Panc1 (cell line): ENCODE measurements at regions not wholly inside any gene's neighbourhood (a gene's known extent, or its start where the extent isn't known, plus 50 kb on each side); places are given as distances from the start of the nearest gene placed in this dataset.
"Not testable (repeated sequence)": the region's sequence is repeated elsewhere in the genome, so short reads cannot be mapped to it uniquely, and the experiment has no call there.

Experiments
- ATAC-seq: fragments of 200-7000 bp; cut with Tn5 transposase; 2 replicates; pipeline ENCODE4 v1.9.1; 2020; ENCODE audit warnings: mild to moderate bottlenecking, moderate library complexity
- BruUV-seq: library from RNA; stranded (reverse); fragments of 400-500 nt; replicated peaks from 2 replicates; lab custom pipeline; 2021; lab: Mats Ljungman, UMichigan
- CTCF ChIA-PET: fragments of 300-600 bp; sonication (Branson Sonifier 250); formaldehyde crosslinking; loops from one replicate; lab custom pipeline; 2022; ENCODE audit warnings: antibody characterized with exemption; lab: Charles Lee
- POLR2A ChIA-PET: fragments of 300-600 bp; sonication (Branson Sonifier 250); formaldehyde crosslinking; loops from one replicate; lab custom pipeline; 2022; ENCODE audit warnings: antibody characterized with exemption; lab: Charles Lee
- DNase-seq: peaks from one replicate; pipeline ENCODE4 v3.0.0-alpha.2; 2010; ENCODE audit warnings: low read depth, low spot score
- H3K27ac ChIP-seq: 2 replicates; pipeline ENCODE4 v1.5.1; 2011; ENCODE audit warnings: mild to moderate bottlenecking, low read length, inconsistent platforms
- H3K27me3 ChIP-seq: fragments of 200-500 bp; sonication (Bioruptor generic); 2 replicates; pipeline ENCODE4 v1.6.0; 2014; ENCODE audit warnings: low read length, inconsistent platforms; ENCODE audit not compliant: control insufficient read depth, insufficient read depth
- H3K36me3 ChIP-seq: fragments of 200-500 bp; sonication (Bioruptor generic); 2 replicates; pipeline ENCODE4 v1.5.1; 2014; ENCODE audit warnings: inconsistent platforms, mild to moderate bottlenecking, low read length, moderate library complexity; ENCODE audit not compliant: control insufficient read depth, insufficient read depth
- H3K4me1 ChIP-seq: 2 replicates; pipeline ENCODE4 v1.5.1; 2011; ENCODE audit warnings: inconsistent platforms, mild to moderate bottlenecking, low read length, moderate library complexity; ENCODE audit not compliant: control insufficient read depth, insufficient read depth
- H3K4me3 ChIP-seq, 2 experiments: 2 replicates each; pipeline ENCODE4 v1.5.1; 2011 to 2012; ENCODE audit warnings: low read depth in 2 of 2, low read length in 2 of 2, mild to moderate bottlenecking in 2 of 2, inconsistent platforms in 1 of 2, moderate library complexity in 1 of 2
- H3K9me3 ChIP-seq: fragments of 200-500 bp; sonication (Bioruptor generic); 2 replicates; pipeline ENCODE4 v1.5.1; 2014; ENCODE audit warnings: low read depth, mild to moderate bottlenecking, inconsistent platforms, low read length, moderate library complexity; ENCODE audit not compliant: control insufficient read depth, insufficient read depth
- POLR2AphosphoS5 ChIP-seq: IDR thresholded peaks from 2 replicates; pipeline ENCODE4 v1.6.1; 2012; ENCODE audit warnings: mild to moderate bottlenecking, low read depth, low read length, moderate library complexity
- SIN3A ChIP-seq: IDR thresholded peaks from 2 replicates; pipeline ENCODE4 v1.6.1; 2012; ENCODE audit warnings: low read depth, mild to moderate bottlenecking, low read length, moderate library complexity, borderline replicate concordance; ENCODE audit not compliant: insufficient read depth
- TCF7L2 ChIP-seq: IDR thresholded peaks from 2 replicates; pipeline ENCODE4 v1.6.1; 2011; ENCODE audit warnings: mild to moderate bottlenecking, low read depth, low read length, inconsistent platforms
- in situ Hi-C: cut with HindIII; loops from 2 replicates; pipeline ENCODE4 v1.10.0; 2016; ENCODE audit warnings: low sequenced_read_pairs, low pct_unique_long_range_greater_than_20kb
- intact Hi-C: fragments of 100-400 bp; cut with micrococcal nuclease; formaldehyde crosslinking; loops from one replicate; pipeline ENCODE4 v1.10.0; 2022; ENCODE audit not compliant: unreplicated experiment
- TF ChIP-seq, protein P1 (sequence below): fragments of 450-650 bp; IDR thresholded peaks from 2 replicates; pipeline ENCODE4 v1.5.1; 2017; ENCODE audit warnings: mild to moderate bottlenecking
- TF ChIP-seq, protein P2 (sequence below), 2 experiments: IDR thresholded peaks; 2 replicates each; pipeline ENCODE4 v1.6.1; 2011 to 2012; ENCODE audit warnings: low read depth in 2 of 2, control low read depth in 1 of 2, low read length in 1 of 2, mild to moderate bottlenecking in 1 of 2, moderate library complexity in 1 of 2; ENCODE audit not compliant: insufficient read depth in 1 of 2

DNA sequence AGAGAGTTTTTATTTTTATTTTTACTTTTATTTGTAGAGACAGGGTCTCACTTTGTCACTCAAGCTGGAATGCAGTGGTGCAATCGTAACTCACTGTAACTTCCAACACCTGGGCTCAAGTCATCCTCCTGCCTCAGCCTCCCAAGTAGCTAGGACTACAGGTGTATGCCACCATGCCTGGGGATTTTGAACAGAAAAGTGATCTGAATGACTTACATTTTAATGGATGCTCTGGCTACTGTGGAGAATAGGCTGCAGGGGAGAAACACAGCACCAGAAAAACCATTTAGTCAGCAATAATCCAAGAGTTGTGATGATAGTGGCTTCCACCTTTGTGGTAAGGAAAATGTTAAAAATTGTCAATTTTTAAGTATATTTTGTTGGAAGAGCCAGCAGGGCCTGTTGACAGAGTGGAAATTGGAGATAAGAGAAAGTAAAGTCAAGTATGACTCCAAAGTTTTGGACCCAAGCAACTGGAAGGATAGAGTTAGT, 106.0 kb upstream of the LOC128125822 start:
- Histone ChIP-seq H3K4me3 (no peak overlapping the region), H3K4me1 (no peaks in the 10 kb centered on the region), H3K27me3 (no peaks in the 10 kb centered on the region), H3K27ac (no peak overlapping the region), H3K36me3 (no peaks in the 10 kb centered on the region), H3K9me3 (no peaks in the 10 kb centered on the region)
- in situ Hi-C loops = no loop called here
- intact Hi-C loops = no loop called here
- ChIA-PET POLR2A (no interaction called here), CTCF (no interaction called here)
- TF ChIP-seq, protein P1, sequence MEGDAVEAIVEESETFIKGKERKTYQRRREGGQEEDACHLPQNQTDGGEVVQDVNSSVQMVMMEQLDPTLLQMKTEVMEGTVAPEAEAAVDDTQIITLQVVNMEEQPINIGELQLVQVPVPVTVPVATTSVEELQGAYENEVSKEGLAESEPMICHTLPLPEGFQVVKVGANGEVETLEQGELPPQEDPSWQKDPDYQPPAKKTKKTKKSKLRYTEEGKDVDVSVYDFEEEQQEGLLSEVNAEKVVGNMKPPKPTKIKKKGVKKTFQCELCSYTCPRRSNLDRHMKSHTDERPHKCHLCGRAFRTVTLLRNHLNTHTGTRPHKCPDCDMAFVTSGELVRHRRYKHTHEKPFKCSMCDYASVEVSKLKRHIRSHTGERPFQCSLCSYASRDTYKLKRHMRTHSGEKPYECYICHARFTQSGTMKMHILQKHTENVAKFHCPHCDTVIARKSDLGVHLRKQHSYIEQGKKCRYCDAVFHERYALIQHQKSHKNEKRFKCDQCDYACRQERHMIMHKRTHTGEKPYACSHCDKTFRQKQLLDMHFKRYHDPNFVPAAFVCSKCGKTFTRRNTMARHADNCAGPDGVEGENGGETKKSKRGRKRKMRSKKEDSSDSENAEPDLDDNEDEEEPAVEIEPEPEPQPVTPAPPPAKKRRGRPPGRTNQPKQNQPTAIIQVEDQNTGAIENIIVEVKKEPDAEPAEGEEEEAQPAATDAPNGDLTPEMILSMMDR = no peak
- no TSS peak for BruUV-seq
- no peak for ATAC-seq
- no peak for DNase-seq

DNA sequence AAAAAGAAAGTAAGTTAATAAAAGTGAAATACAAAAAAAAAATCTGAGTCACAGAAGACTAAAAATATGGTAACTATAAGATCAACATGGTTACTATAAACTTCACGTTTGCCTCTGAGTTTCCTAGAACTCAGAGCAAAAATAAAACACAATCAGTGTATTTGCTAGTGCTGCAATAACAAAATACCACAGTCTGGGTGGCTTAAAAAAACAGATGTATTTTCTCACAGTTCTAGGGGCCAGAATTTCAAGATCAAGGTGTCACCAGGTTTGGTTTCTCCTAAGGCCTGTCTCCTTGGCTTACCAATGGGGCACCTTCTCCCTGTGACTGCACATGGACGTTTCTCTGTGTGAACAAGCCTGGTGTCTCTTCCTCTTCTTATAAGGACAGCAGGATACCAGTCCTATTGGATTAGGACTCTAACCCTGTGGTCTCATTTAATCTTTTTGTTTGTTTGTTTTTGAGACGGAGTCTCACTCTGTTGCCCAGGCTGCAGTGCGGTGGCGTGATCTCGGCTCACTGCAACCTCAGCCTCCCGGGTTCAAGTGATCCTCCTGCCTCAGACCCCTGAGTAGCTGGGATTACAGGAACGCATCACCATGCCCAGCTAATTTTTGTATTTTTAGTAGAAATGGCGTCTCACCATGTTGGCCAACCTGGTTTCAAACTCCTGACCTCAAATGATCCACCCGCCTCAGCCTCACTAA, 104.9 kb upstream of the LOC128125822 start:
- TF ChIP-seq SIN3A (no peak), POLR2AphosphoS5 (no peak), TCF7L2 (no peak)
- TF ChIP-seq, protein P2, sequence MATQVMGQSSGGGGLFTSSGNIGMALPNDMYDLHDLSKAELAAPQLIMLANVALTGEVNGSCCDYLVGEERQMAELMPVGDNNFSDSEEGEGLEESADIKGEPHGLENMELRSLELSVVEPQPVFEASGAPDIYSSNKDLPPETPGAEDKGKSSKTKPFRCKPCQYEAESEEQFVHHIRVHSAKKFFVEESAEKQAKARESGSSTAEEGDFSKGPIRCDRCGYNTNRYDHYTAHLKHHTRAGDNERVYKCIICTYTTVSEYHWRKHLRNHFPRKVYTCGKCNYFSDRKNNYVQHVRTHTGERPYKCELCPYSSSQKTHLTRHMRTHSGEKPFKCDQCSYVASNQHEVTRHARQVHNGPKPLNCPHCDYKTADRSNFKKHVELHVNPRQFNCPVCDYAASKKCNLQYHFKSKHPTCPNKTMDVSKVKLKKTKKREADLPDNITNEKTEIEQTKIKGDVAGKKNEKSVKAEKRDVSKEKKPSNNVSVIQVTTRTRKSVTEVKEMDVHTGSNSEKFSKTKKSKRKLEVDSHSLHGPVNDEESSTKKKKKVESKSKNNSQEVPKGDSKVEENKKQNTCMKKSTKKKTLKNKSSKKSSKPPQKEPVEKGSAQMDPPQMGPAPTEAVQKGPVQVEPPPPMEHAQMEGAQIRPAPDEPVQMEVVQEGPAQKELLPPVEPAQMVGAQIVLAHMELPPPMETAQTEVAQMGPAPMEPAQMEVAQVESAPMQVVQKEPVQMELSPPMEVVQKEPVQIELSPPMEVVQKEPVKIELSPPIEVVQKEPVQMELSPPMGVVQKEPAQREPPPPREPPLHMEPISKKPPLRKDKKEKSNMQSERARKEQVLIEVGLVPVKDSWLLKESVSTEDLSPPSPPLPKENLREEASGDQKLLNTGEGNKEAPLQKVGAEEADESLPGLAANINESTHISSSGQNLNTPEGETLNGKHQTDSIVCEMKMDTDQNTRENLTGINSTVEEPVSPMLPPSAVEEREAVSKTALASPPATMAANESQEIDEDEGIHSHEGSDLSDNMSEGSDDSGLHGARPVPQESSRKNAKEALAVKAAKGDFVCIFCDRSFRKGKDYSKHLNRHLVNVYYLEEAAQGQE (IDR thresholded peaks at IDR 0.05; ENCODE audit: insufficient read depth in 1 of 2, low read depth in 2 of 2, low read length in 1 of 2) = no peak
- TF ChIP-seq, protein P1 = no peak
- no TSS peak for BruUV-seq
- no peaks in the 10 kb centered on the region for H3K36me3 ChIP-seq
- intact Hi-C loops = no loop called here
- ATAC-seq (no peak), DNase-seq (no peak)
- no peaks in the 10 kb centered on the region for H3K4me1 ChIP-seq
- ChIA-PET CTCF (no interaction called here), POLR2A (no interaction called here)
- no peak overlapping the region for H3K4me3 ChIP-seq
- no peaks in the 10 kb centered on the region for H3K9me3 ChIP-seq
- in situ Hi-C loops = no loop called here
- H3K27ac ChIP-seq = no peak overlapping the region
- H3K27me3 ChIP-seq = no peaks in the 10 kb centered on the region

DNA sequence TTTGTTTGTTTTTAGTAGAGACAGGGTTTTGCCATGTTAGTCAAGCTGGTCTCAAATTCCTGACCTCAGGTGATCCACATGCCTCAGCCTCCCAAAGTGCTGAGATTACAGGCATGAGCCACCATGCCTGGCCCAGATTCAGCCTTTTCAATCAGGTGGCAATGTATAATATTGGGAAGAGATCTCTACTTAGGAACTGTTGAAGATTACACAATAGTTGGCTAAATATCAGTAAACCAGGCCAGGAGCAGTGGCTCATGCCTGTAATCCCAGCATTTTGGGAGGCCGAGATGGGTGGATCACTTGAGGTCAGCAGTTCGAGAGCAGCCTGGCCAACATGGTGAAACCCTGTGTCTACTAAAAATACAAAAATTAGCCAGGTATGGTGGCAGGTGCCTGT, 101.1 kb upstream of the LOC128125822 start:
- CTCF ChIA-PET, in situ Hi-C loops: not testable (repeated sequence)

More for the DNA sequence above, 101.1 kb upstream of the LOC128125822 start:
- H3K4me1 ChIP-seq, BruUV-seq, POLR2A ChIA-PET, H3K27me3 ChIP-seq, H3K27ac ChIP-seq, H3K4me3 ChIP-seq, ATAC-seq, H3K9me3 ChIP-seq, intact Hi-C loops, H3K36me3 ChIP-seq, DNase-seq: not testable (repeated sequence)
